OCI-LY3 (cell line): ENCODE measurements at regions not wholly inside any gene's neighbourhood (a gene's known extent, or its start where the extent isn't known, plus 50 kb on each side); places are given as distances from the start of the nearest gene placed in this dataset.

Experiments used
- H2AFZ ChIP-seq: fragments of 200-600, 300-600 bp; shearing (Covaris generic); 2 replicates; pipeline ENCODE4 v1.6.0; 2014; ENCODE audit warnings: antibody characterized with exemption, low read depth, low read length
- H3K27ac ChIP-seq: fragments of 200-600, 300-600 bp; sonication (generic); 2 replicates; pipeline ENCODE4 v1.5.1; 2014; ENCODE audit warnings: mild to moderate bottlenecking, low read length, moderate library complexity, mixed read lengths
- H3K27me3 ChIP-seq: fragments of 200-600, 300-600 bp; sonication (generic); 2 replicates; pipeline ENCODE4 v1.6.1; 2014; ENCODE audit warnings: low read depth, low read length, mixed read lengths
- H3K36me3 ChIP-seq: fragments of 200-600, 300-600 bp; sonication (generic); replicated peaks from 2 replicates; pipeline ENCODE3; 2014; ENCODE audit warnings: low read depth, low read length, mixed read lengths
- H3K4me1 ChIP-seq: fragments of 300-600, 200-600 bp; sonication (generic); 2 replicates; pipeline ENCODE4 v1.6.1; 2014; ENCODE audit warnings: low read length, mixed read lengths
- H3K4me2 ChIP-seq: fragments of 200-600, 300-600 bp; sonication (generic); 2 replicates; pipeline ENCODE4 v1.6.1; 2014; ENCODE audit warnings: low read length, mixed read lengths
- H3K4me3 ChIP-seq: fragments of 300-600, 200-600 bp; sonication (generic); 2 replicates; pipeline ENCODE4 v1.5.1; 2014; ENCODE audit warnings: antibody characterized with exemption, mild to moderate bottlenecking, low read length, moderate library complexity
- H3K79me2 ChIP-seq: fragments of 300-600, 200-600 bp; shearing (Covaris generic); 2 replicates; pipeline ENCODE4 v1.6.1; 2014; ENCODE audit warnings: mild to moderate bottlenecking, low read length, mixed read lengths
- H3K9ac ChIP-seq: fragments of 300-600, 200-600 bp; shearing (Covaris generic); 2 replicates; pipeline ENCODE4 v1.6.0; 2014; ENCODE audit warnings: mild to moderate bottlenecking, low read length, moderate library complexity
- H3K9me3 ChIP-seq: fragments of 200-600, 300-600 bp; shearing (Covaris generic); 2 replicates; pipeline ENCODE4 v1.6.1; 2014; ENCODE audit warnings: low read length, mixed read lengths; ENCODE audit not compliant: insufficient read depth
- H4K20me1 ChIP-seq: fragments of 200-600, 300-600 bp; sonication (generic); 2 replicates; pipeline ENCODE4 v1.6.1; 2016; ENCODE audit warnings: low read length, mixed read lengths; ENCODE audit not compliant: insufficient read depth
- EZH2phosphoT487 ChIP-seq: fragments of 200-600 bp; shearing (Covaris generic); IDR thresholded peaks from 2 replicates; pipeline ENCODE4 v1.6.1; 2018; ENCODE audit warnings: antibody characterized with exemption, mixed run types, low read depth
- TF ChIP-seq, protein P1 (sequence below): fragments of 200-600, 300-600 bp; sonication (generic); IDR thresholded peaks from 2 replicates; pipeline ENCODE4 v1.5.1; 2014; ENCODE audit warnings: antibody characterized with exemption, low read length, low read depth

DNA sequence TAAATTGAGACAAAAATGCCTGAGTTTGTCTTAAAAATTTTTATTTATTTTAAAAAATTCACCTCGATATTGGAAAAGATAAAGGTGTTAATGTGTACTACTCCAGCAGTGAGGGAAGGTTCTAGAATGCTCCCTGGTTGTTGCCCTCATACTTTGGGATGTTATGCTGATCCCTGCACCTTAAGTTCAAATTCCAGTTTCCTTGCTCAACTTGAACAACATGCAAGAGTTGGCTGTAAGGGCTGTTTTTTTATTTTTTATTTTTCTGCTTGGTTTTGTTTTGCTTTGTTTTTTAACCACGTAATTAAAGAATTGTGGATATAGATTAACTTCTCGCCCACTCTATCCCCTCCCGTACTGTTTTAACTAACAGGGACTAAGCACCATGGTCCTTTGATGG, 158.7 kb upstream of the CITED2 start:
- no peaks in the 10 kb centered on the region for H4K20me1 ChIP-seq
- no peaks in the 10 kb centered on the region for H3K27me3 ChIP-seq
- H3K4me3 ChIP-seq = no peak overlapping the region
- H3K4me2 ChIP-seq = no peak overlapping the region
- no peaks in the 10 kb centered on the region for H3K9me3 ChIP-seq
- no peaks in the 10 kb centered on the region for H3K79me2 ChIP-seq
- H2AFZ ChIP-seq = no peak overlapping the region
- TF ChIP-seq, protein P1, sequence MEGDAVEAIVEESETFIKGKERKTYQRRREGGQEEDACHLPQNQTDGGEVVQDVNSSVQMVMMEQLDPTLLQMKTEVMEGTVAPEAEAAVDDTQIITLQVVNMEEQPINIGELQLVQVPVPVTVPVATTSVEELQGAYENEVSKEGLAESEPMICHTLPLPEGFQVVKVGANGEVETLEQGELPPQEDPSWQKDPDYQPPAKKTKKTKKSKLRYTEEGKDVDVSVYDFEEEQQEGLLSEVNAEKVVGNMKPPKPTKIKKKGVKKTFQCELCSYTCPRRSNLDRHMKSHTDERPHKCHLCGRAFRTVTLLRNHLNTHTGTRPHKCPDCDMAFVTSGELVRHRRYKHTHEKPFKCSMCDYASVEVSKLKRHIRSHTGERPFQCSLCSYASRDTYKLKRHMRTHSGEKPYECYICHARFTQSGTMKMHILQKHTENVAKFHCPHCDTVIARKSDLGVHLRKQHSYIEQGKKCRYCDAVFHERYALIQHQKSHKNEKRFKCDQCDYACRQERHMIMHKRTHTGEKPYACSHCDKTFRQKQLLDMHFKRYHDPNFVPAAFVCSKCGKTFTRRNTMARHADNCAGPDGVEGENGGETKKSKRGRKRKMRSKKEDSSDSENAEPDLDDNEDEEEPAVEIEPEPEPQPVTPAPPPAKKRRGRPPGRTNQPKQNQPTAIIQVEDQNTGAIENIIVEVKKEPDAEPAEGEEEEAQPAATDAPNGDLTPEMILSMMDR = no peak
- no peak for TF ChIP-seq EZH2phosphoT487
- H3K27ac ChIP-seq = no peak overlapping the region
- peaks cover 15% of the 10 kb centered on the region for H3K4me1 ChIP-seq
- no peaks in the 10 kb centered on the region for H3K36me3 ChIP-seq
- no peak overlapping the region for H3K9ac ChIP-seq

DNA sequence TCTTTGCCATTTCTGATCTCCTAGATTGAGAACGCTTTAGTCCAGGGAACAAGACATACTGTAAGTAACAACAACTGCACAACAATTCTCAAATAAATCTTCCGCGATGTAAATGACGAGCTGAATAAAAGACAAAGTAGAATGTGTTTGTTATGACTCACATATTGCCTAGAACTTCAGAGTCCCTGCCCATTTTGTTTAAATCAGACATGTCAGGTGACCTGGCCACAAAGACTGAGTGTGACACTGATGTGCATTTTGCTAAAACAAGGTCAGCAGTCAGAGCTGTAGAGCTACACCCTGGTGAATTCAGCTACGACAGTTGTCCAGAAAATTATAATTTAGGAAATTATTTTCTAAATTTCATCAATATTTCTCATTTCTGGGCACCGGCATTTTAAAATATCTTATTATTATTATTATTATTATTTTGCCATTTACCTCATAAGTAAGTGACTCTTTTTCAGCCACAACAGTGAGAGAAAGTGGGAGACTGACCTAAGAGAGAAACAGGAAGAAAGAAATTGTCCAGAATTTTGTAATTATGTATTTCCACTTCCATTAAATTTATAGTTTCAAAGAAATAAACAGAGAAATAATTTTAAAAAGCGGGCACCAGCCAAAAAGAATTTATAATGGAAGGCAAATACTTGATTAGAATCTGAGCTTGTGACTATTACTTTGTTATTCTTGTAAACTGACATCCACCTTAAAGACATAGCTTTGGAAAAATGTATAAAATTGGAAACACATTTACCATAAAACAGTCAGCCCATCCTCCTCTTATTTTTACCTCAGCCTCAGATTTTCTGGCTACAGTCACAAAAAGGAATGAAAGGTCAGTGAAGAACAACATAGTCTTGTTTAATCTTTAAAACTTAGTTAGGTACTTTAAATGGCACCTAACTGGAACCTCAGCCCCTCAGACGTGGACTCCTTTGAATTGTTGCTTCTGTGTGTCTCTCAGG, 157.0 kb upstream of the CITED2 start:
- no peaks in the 10 kb centered on the region for H3K27me3 ChIP-seq
- H3K9me3 ChIP-seq = no peaks in the 10 kb centered on the region
- H3K79me2 ChIP-seq = no peaks in the 10 kb centered on the region
- TF ChIP-seq, protein P1 = no peak
- TF ChIP-seq EZH2phosphoT487 = no peak
- H3K4me3 ChIP-seq = peak overlapping the region; percentile 41
- H3K36me3 ChIP-seq = no peaks in the 10 kb centered on the region
- peaks cover 15% of the 10 kb centered on the region for H3K4me1 ChIP-seq
- H3K9ac ChIP-seq = peak overlapping the region; percentile 39
- no peaks in the 10 kb centered on the region for H4K20me1 ChIP-seq
- H3K27ac ChIP-seq = no peak overlapping the region
- H3K4me2 ChIP-seq = peak overlapping the region; percentile 58
- peak overlapping the region; percentile 88 for H2AFZ ChIP-seq

DNA sequence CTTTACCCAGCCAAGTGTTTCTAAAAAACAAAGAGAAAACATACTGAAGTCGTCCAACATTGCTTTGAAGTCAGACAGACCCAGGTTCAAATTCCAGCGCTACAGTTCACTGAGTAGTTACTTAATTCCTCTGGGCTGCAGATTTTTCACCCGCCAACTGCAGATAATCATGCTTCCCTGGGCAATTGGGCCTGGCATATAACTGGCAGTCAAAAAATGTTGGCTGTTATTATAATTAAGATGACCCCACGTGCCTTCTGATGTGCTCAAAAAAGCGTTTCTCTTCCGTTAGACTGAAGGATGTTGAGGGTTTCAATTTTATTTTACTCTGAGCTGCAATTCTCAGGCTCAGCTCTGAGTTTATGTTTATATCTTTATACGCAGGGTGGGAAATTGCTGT, 156.1 kb upstream of the CITED2 start:
- Histone ChIP-seq H4K20me1 (no peaks in the 10 kb centered on the region), H2AFZ (peak overlapping the region; percentile 88), H3K9ac (peak overlapping the region; percentile 39), H3K27me3 (no peaks in the 10 kb centered on the region), H3K9me3 (no peaks in the 10 kb centered on the region), H3K27ac (no peak overlapping the region), H3K4me1 (peaks cover 15% of the 10 kb centered on the region), H3K36me3 (no peaks in the 10 kb centered on the region), H3K79me2 (no peaks in the 10 kb centered on the region), H3K4me2 (peak overlapping the region; percentile 58), H3K4me3 (peak overlapping the region; percentile 41)
- TF ChIP-seq EZH2phosphoT487 = no peak
- TF ChIP-seq, protein P1 = no peak

DNA sequence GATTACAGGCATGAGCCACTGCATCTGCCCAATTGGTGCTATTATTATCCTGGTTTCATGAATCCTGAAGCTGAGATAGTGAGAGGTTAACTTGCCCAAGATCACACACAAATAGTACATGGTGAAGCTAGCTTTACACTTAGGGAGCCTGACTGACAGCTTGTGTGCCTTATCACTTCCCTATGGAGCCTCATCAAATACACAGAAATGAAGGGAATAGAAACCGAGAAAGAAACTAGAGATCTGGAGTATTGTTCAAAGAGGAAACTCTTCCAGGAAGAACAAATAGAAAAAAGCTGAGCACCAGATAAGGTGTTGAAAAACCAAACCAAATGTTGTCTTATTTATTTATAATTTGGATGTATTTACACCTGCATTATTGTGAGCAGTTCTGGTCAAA, 155.0 kb upstream of the CITED2 start:
- no peak overlapping the region for H3K4me2 ChIP-seq
- peaks cover 15% of the 10 kb centered on the region for H3K4me1 ChIP-seq
- no peak overlapping the region for H3K27ac ChIP-seq
- no peaks in the 10 kb centered on the region for H4K20me1 ChIP-seq
- H3K27me3 ChIP-seq = no peaks in the 10 kb centered on the region
- no peak overlapping the region for H3K4me3 ChIP-seq
- H2AFZ ChIP-seq = no peak overlapping the region
- no peaks in the 10 kb centered on the region for H3K9me3 ChIP-seq
- TF ChIP-seq, protein P1 = no peak
- TF ChIP-seq EZH2phosphoT487 = no peak
- H3K9ac ChIP-seq = no peak overlapping the region
- no peaks in the 10 kb centered on the region for H3K36me3 ChIP-seq
- no peaks in the 10 kb centered on the region for H3K79me2 ChIP-seq
